Activated naive CD8-positive, alpha-beta T cell (primary cell): ENCODE measurements at regions not wholly inside any gene's neighbourhood (a gene's known extent, or its start where the extent isn't known, plus 50 kb on each side); places are given as distances from the start of the nearest gene placed in this dataset.

Experiments used
- H3K27ac Mint-ChIP-seq: one replicate; pipeline ENCODE4 v1.8.0; 2021; ENCODE audit warnings: mixed read lengths
- H3K27me3 Mint-ChIP-seq: one replicate; pipeline ENCODE4 v1.8.0; 2021; ENCODE audit warnings: mixed read lengths
- H3K36me3 Mint-ChIP-seq: one replicate; pipeline ENCODE4 v1.8.0; 2021; ENCODE audit warnings: mixed read lengths
- H3K4me1 Mint-ChIP-seq: one replicate; pipeline ENCODE4 v1.8.0; 2021; ENCODE audit warnings: low read depth, mixed read lengths
- H3K4me3 Mint-ChIP-seq: one replicate; pipeline ENCODE4 v1.8.0; 2021; ENCODE audit warnings: mild to moderate bottlenecking, mixed read lengths
- H3K9me3 Mint-ChIP-seq: one replicate; pipeline ENCODE4 v1.8.0; 2021; ENCODE audit warnings: low read depth, mixed read lengths

DNA sequence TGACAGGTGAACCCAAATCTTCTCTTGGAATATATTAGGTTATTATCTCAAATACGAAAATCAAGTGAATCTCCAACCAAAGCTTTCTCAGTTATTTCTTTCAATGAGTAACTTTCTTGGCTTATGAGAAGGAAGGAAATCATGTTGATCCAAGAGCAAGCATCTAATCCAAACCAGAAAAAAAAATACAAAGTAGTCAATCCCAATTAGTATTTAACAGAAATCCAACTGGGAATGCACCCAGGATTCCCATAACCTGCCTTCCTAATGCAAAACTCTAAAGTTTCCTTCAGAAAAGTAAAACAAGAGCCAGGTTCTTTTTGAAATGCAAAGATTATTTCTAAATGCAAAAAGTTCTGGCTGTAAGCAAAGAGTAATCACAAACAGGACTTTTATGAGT is 289.3 kb downstream of the SHOX2 start:
- Mint-ChIP-seq H3K36me3 (no peaks in the 10 kb centered on the region), H3K4me3 (no peak overlapping the region), H3K27me3 (peaks cover 1% of the 10 kb centered on the region), H3K9me3 (no peaks in the 10 kb centered on the region), H3K4me1 (no peaks in the 10 kb centered on the region), H3K27ac (no peak overlapping the region)

GRCh38 chr3:157816296-157816695 is 289.9 kb downstream of the SHOX2 start:
- Mint-ChIP-seq H3K9me3 (peaks cover under 1% of the 10 kb centered on the region), H3K4me3 (no peak overlapping the region), H3K36me3 (no peaks in the 10 kb centered on the region), H3K4me1 (no peaks in the 10 kb centered on the region), H3K27me3 (peaks cover 1% of the 10 kb centered on the region), H3K27ac (no peak overlapping the region)

- Mint-ChIP-seq H3K9me3 (peaks cover 2% of the 10 kb centered on the region), H3K27me3 (peaks cover 4% of the 10 kb centered on the region), H3K36me3 (no peaks in the 10 kb centered on the region), H3K4me1 (no peaks in the 10 kb centered on the region), H3K4me3 (no peak overlapping the region), H3K27ac (no peak overlapping the region)
Observed at GRCh38 chr3:157815739-157816138, 290.5 kb downstream of the SHOX2 start.

DNA sequence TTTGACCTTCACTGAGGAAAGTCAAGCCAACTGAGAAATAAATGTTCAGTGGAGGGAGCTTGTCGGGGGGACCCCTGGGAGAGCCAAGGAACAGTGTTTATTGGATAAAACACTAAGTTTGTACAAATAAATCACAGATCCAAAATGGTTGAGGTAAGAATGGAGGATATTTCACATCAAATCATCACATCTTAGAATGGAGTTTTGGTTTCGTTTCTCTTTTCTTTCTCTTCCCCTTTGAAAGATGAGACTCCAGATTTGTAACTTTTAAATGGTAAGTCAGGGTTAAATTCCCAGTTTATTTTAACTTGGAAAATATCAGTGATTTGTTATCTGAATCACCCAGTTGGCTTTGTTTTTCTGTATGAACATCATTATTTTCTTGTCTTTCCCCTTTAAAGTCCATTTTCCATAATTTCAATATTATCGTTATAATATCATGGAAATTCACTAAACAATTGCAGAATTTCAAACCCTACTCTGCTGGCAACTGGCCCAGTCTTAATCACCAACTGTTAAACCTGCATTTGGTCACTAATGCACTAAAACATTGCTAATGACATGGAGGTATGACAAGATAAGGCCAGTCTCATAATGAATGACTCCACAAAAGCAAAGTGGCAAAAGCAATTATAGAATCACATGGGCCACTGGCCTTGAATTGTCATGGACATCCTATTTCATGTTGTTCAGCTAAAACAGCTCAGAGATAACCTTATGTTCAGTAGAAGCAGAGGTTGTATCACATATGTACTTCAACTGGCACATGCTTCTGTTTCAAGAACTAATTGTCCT is 295.1 kb downstream of the SHOX2 start:
- Mint-ChIP-seq H3K4me1 (no peaks in the 10 kb centered on the region), H3K9me3 (peaks cover 2% of the 10 kb centered on the region), H3K4me3 (no peak overlapping the region), H3K27me3 (peaks cover 7% of the 10 kb centered on the region), H3K36me3 (no peaks in the 10 kb centered on the region), H3K27ac (no peak overlapping the region)

DNA sequence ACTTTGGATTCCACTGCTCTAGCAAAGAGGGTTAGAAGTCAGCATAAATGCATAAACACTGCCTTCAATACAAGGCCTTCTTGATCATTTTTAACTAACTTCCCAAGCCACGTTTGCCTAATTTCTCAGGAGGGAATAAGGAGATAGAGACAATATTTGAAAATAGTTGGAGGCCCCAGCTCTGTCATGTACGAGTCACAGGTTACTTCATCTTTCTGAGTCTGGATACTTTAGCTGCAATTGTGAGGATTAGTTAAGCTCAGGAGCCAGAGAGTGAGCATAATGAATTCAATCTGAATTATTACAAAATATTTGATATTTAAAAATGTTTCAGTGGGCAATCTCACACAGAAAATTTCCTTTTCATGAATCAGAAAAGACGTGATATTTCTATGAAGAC is 298.9 kb downstream of the SHOX2 start:
- Mint-ChIP-seq H3K4me1 (no peaks in the 10 kb centered on the region), H3K4me3 (no peak overlapping the region), H3K36me3 (no peaks in the 10 kb centered on the region), H3K27ac (no peak overlapping the region), H3K9me3 (peaks cover 2% of the 10 kb centered on the region), H3K27me3 (peaks cover 7% of the 10 kb centered on the region)

GRCh38 chr3:157805538-157805937 is 300.7 kb downstream of the SHOX2 start:
- Mint-ChIP-seq H3K27me3 (peaks cover 4% of the 10 kb centered on the region), H3K4me3 (no peak overlapping the region), H3K36me3 (no peaks in the 10 kb centered on the region), H3K9me3 (peaks cover 14% of the 10 kb centered on the region), H3K27ac (no peak overlapping the region), H3K4me1 (no peaks in the 10 kb centered on the region)

GRCh38 chr3:157794771-157795170 is 291.6 kb upstream of the VEPH1 start:
- Mint-ChIP-seq H3K4me1 (no peaks in the 10 kb centered on the region), H3K36me3 (no peaks in the 10 kb centered on the region), H3K4me3 (no peak overlapping the region), H3K9me3 (peaks cover 8% of the 10 kb centered on the region), H3K27me3 (no peaks in the 10 kb centered on the region), H3K27ac (no peak overlapping the region)

GRCh38 chr3:157793745-157794144 is 290.5 kb upstream of the VEPH1 start:
- no peak overlapping the region for H3K4me3 Mint-ChIP-seq

GRCh38 chr3:157789162-157789561 is 285.9 kb upstream of the VEPH1 start:
- H3K27ac Mint-ChIP-seq = no peak overlapping the region
- H3K9me3 Mint-ChIP-seq = peaks cover 3% of the 10 kb centered on the region
- H3K4me3 Mint-ChIP-seq = no peak overlapping the region
- no peaks in the 10 kb centered on the region for H3K27me3 Mint-ChIP-seq
- no peaks in the 10 kb centered on the region for H3K4me1 Mint-ChIP-seq
- H3K36me3 Mint-ChIP-seq = no peaks in the 10 kb centered on the region

More at GRCh38 chr3:157793745-157794144, 290.5 kb upstream of the VEPH1 start:
- Mint-ChIP-seq H3K27me3 (no peaks in the 10 kb centered on the region), H3K4me1 (no peaks in the 10 kb centered on the region), H3K36me3 (no peaks in the 10 kb centered on the region), H3K9me3 (peaks cover 7% of the 10 kb centered on the region), H3K27ac (no peak overlapping the region)

DNA sequence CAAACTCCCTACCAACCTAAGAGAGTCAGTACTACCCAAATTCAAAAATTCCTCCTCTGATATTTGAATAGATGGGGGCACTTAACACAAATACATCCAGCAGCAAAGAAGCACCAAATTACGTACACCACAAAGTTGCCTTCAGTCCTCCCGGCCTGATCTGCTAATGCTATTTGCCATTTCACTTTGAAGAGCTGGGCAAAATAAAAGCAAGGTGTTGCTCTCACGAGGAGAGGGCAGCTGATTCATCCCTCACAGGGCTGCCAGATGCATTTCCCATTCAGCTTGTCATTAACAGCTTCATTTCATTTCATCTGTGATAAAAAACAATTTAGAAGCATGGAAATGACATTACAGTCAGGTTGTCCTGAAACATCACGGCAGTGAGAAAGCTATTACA is 283.4 kb upstream of the VEPH1 start:
- Mint-ChIP-seq H3K4me3 (no peak overlapping the region), H3K4me1 (no peaks in the 10 kb centered on the region), H3K36me3 (no peaks in the 10 kb centered on the region), H3K9me3 (peaks cover 6% of the 10 kb centered on the region), H3K27me3 (no peaks in the 10 kb centered on the region), H3K27ac (no peak overlapping the region)

DNA sequence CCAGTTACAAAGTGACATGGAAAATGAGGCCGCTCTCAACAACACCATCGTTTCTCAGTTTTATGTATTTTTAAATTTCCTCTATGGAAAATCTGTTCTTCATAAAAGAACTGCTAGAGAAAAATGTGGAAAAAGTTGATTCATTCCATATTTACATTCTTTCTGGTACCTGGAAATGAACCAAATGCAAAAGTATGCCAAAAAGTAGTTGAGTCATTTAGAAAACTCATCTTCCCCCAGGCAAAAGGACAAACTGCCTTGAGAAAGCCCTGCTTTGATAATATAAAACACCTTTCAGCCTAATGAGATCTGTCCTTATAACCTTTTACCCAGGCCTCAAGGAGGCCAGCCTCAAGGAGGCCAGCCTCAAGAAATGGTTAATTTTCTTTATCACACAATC is 283.0 kb upstream of the VEPH1 start:
- no peaks in the 10 kb centered on the region for H3K36me3 Mint-ChIP-seq
- H3K4me3 Mint-ChIP-seq = no peak overlapping the region
- H3K27ac Mint-ChIP-seq = no peak overlapping the region
- H3K4me1 Mint-ChIP-seq = no peaks in the 10 kb centered on the region
- H3K27me3 Mint-ChIP-seq = no peaks in the 10 kb centered on the region
- peaks cover 6% of the 10 kb centered on the region for H3K9me3 Mint-ChIP-seq

GRCh38 chr3:157785102-157785826 is 282.0 kb upstream of the VEPH1 start:
- H3K27ac Mint-ChIP-seq = no peak overlapping the region
- no peaks in the 10 kb centered on the region for H3K36me3 Mint-ChIP-seq
- no peaks in the 10 kb centered on the region for H3K27me3 Mint-ChIP-seq
- H3K9me3 Mint-ChIP-seq = peaks cover 6% of the 10 kb centered on the region
- no peak overlapping the region for H3K4me3 Mint-ChIP-seq
- H3K4me1 Mint-ChIP-seq = no peaks in the 10 kb centered on the region

DNA sequence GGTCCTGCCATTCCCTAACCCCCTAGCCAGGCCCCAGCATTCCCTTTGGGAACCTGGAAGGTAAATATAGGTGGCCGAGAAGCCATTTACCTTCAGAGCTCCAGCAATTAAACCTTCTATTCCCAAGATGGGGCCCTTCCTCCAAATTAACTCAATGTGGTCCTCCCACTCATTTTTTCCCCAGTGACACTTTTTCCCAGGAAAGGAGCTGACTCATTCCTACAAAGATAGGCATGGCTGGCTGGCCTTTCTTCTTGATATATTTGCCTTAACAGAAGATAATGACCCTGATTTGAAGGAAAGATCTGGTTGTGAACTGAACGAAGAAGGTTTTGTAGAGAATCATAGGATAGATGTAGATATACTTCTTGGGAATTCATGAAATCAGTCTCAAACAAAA is 279.0 kb upstream of the VEPH1 start:
- Mint-ChIP-seq H3K4me3 (no peak overlapping the region), H3K27me3 (no peaks in the 10 kb centered on the region), H3K4me1 (no peaks in the 10 kb centered on the region), H3K36me3 (no peaks in the 10 kb centered on the region), H3K27ac (no peak overlapping the region), H3K9me3 (peaks cover 4% of the 10 kb centered on the region)

- no peak overlapping the region for H3K4me3 Mint-ChIP-seq
- H3K36me3 Mint-ChIP-seq = no peaks in the 10 kb centered on the region
- no peak overlapping the region for H3K27ac Mint-ChIP-seq
- H3K9me3 Mint-ChIP-seq = no peaks in the 10 kb centered on the region
- no peaks in the 10 kb centered on the region for H3K4me1 Mint-ChIP-seq
- no peaks in the 10 kb centered on the region for H3K27me3 Mint-ChIP-seq
Observed at GRCh38 chr3:157776861-157777260, 273.6 kb upstream of the VEPH1 start.

GRCh38 chr3:157775446-157775845 is 272.2 kb upstream of the VEPH1 start:
- Mint-ChIP-seq H3K9me3 (no peaks in the 10 kb centered on the region), H3K4me3 (no peak overlapping the region), H3K27ac (no peak overlapping the region), H3K27me3 (no peaks in the 10 kb centered on the region), H3K4me1 (no peaks in the 10 kb centered on the region), H3K36me3 (no peaks in the 10 kb centered on the region)
